IPS-18a (cell line): ENCODE measurements at regions not wholly inside any gene's neighbourhood (a gene's known extent, or its start where the extent isn't known, plus 50 kb on each side); places are given as distances from the start of the nearest gene placed in this dataset.

Experiments used
- H3K27ac ChIP-seq: one replicate; pipeline ENCODE4 v1.5.1; 2013; ENCODE audit warnings: low read length
- H3K27me3 ChIP-seq: one replicate; pipeline ENCODE4 v1.6.1; 2013; ENCODE audit warnings: mild to moderate bottlenecking, low read length; ENCODE audit not compliant: control insufficient read depth, insufficient read depth
- H3K36me3 ChIP-seq: one replicate; pipeline ENCODE4 v1.6.1; 2013; ENCODE audit warnings: low read depth, low read length; ENCODE audit not compliant: control insufficient read depth
- H3K4me1 ChIP-seq: one replicate; pipeline ENCODE4 v1.6.1; 2013; ENCODE audit warnings: low read depth, low read length; ENCODE audit not compliant: control insufficient read depth
- H3K4me3 ChIP-seq: one replicate; pipeline ENCODE4 v1.5.1; 2013; ENCODE audit warnings: low read length
- H3K9ac ChIP-seq: one replicate; pipeline ENCODE4 v1.6.1; 2013; ENCODE audit warnings: mild to moderate bottlenecking, low read length, moderate library complexity
- H3K9me3 ChIP-seq: one replicate; pipeline ENCODE4 v1.6.1; 2013; ENCODE audit warnings: low read depth, low read length; ENCODE audit not compliant: control insufficient read depth

GRCh38 chr6:40308533-40309306, 278.4 kb downstream of the LRFN2 start:
- Histone ChIP-seq H3K9ac (no peak overlapping the region), H3K27ac (no peak overlapping the region), H3K36me3 (no peaks in the 10 kb centered on the region), H3K4me3 (no peak overlapping the region), H3K27me3 (no peaks in the 10 kb centered on the region), H3K4me1 (peaks cover 3% of the 10 kb centered on the region), H3K9me3 (no peaks in the 10 kb centered on the region)

GRCh38 chr6:40307712-40308111, 279.5 kb downstream of the LRFN2 start:
- Histone ChIP-seq H3K9ac (no peak overlapping the region), H3K27me3 (no peaks in the 10 kb centered on the region), H3K4me1 (peaks cover 3% of the 10 kb centered on the region), H3K4me3 (no peak overlapping the region), H3K9me3 (no peaks in the 10 kb centered on the region), H3K36me3 (no peaks in the 10 kb centered on the region), H3K27ac (no peak overlapping the region)

GRCh38 chr6:40302856-40303454, 284.2 kb downstream of the LRFN2 start:
- Histone ChIP-seq H3K9me3 (no peaks in the 10 kb centered on the region), H3K36me3 (no peaks in the 10 kb centered on the region), H3K4me3 (no peak overlapping the region), H3K27ac (no peak overlapping the region), H3K4me1 (no peaks in the 10 kb centered on the region), H3K9ac (no peak overlapping the region), H3K27me3 (no peaks in the 10 kb centered on the region)

GRCh38 chr6:40299681-40300080, 287.5 kb downstream of the LRFN2 start:
- H3K27ac ChIP-seq, result no peak overlapping the region
- H3K9ac ChIP-seq, result no peak overlapping the region

GRCh38 chr6:40298207-40298606, 289.0 kb downstream of the LRFN2 start:
- no peak overlapping the region for H3K9ac ChIP-seq
- H3K27me3 ChIP-seq, result no peaks in the 10 kb centered on the region
- H3K36me3 ChIP-seq, result no peaks in the 10 kb centered on the region
- H3K27ac ChIP-seq, result no peak overlapping the region
- peaks cover 5% of the 10 kb centered on the region for H3K4me1 ChIP-seq
- no peak overlapping the region for H3K4me3 ChIP-seq
- no peaks in the 10 kb centered on the region for H3K9me3 ChIP-seq

More at GRCh38 chr6:40299681-40300080, 287.5 kb downstream of the LRFN2 start:
- no peak overlapping the region for H3K4me3 ChIP-seq
- H3K36me3 ChIP-seq, result no peaks in the 10 kb centered on the region
- no peaks in the 10 kb centered on the region for H3K27me3 ChIP-seq
- no peaks in the 10 kb centered on the region for H3K4me1 ChIP-seq
- H3K9me3 ChIP-seq, result no peaks in the 10 kb centered on the region

GRCh38 chr6:40295251-40295950, 291.8 kb downstream of the LRFN2 start:
- Histone ChIP-seq H3K4me3 (no peak overlapping the region), H3K9ac (no peak overlapping the region), H3K4me1 (peaks cover 9% of the 10 kb centered on the region), H3K36me3 (no peaks in the 10 kb centered on the region), H3K27me3 (no peaks in the 10 kb centered on the region), H3K9me3 (no peaks in the 10 kb centered on the region), H3K27ac (no peak overlapping the region)

GRCh38 chr6:40293460-40294185, 293.5 kb downstream of the LRFN2 start:
- Histone ChIP-seq H3K4me3 (no peak overlapping the region), H3K9ac (no peak overlapping the region), H3K36me3 (no peaks in the 10 kb centered on the region), H3K27me3 (no peaks in the 10 kb centered on the region), H3K4me1 (peaks cover 19% of the 10 kb centered on the region), H3K27ac (no peak overlapping the region), H3K9me3 (no peaks in the 10 kb centered on the region)

- Histone ChIP-seq H3K36me3 (no peaks in the 10 kb centered on the region), H3K4me1 (peaks cover 25% of the 10 kb centered on the region), H3K27ac (no peak overlapping the region), H3K27me3 (no peaks in the 10 kb centered on the region), H3K9me3 (no peaks in the 10 kb centered on the region), H3K9ac (no peak overlapping the region), H3K4me3 (no peak overlapping the region)
These were observed 294.1 kb downstream of the LRFN2 start for GRCh38 chr6:40293060-40293459.

- no peaks in the 10 kb centered on the region for H3K9me3 ChIP-seq
- H3K9ac ChIP-seq, result no peak overlapping the region
- no peaks in the 10 kb centered on the region for H3K36me3 ChIP-seq
- H3K27ac ChIP-seq, result no peak overlapping the region
- H3K4me3 ChIP-seq, result no peak overlapping the region
- H3K27me3 ChIP-seq, result no peaks in the 10 kb centered on the region
- H3K4me1 ChIP-seq, result peaks cover 43% of the 10 kb centered on the region
These were observed 296.3 kb downstream of the LRFN2 start for GRCh38 chr6:40290816-40291215.

GRCh38 chr6:40288919-40289318, 298.2 kb downstream of the LRFN2 start:
- H3K27me3 ChIP-seq, result no peaks in the 10 kb centered on the region
- H3K27ac ChIP-seq, result no peak overlapping the region
- H3K4me1 ChIP-seq, result peaks cover 54% of the 10 kb centered on the region
- no peaks in the 10 kb centered on the region for H3K9me3 ChIP-seq
- H3K9ac ChIP-seq, result no peak overlapping the region
- H3K4me3 ChIP-seq, result no peak overlapping the region
- H3K36me3 ChIP-seq, result no peaks in the 10 kb centered on the region

GRCh38 chr6:40287296-40287850, 299.8 kb downstream of the LRFN2 start:
- Histone ChIP-seq H3K4me1 (peaks cover 45% of the 10 kb centered on the region), H3K9ac (no peak overlapping the region), H3K9me3 (no peaks in the 10 kb centered on the region), H3K27me3 (no peaks in the 10 kb centered on the region), H3K4me3 (no peak overlapping the region), H3K27ac (no peak overlapping the region), H3K36me3 (no peaks in the 10 kb centered on the region)
